K562 (cell line): ENCODE measurements at regions not wholly inside any gene's neighbourhood (a gene's known extent, or its start where the extent isn't known, plus 50 kb on each side); places are given as distances from the start of the nearest gene placed in this dataset.

Source experiments
- ATAC-seq: fragments of 200-7000 bp; cut with Tn5 transposase; 3 replicates; pipeline ENCODE4 v1.9.1; 2020; ENCODE audit warnings: moderate library complexity
- BruUV-seq: library from RNA; stranded (reverse); fragments of 400-500 nt; replicated peaks from 2 replicates; lab custom pipeline; 2021; lab: Mats Ljungman, UMichigan
- CTCF ChIA-PET: fragments of 300-600 bp; formaldehyde crosslinking; extraction: SDS; loops from one replicate; lab custom pipeline; 2021; ENCODE audit warnings: low intra/inter-chr PET ratio; lab: Yijun Ruan, JAX
- POLR2A ChIA-PET: fragments of 300-600, 350-650 bp; sonication (Branson Sonifier 250); formaldehyde crosslinking; extraction: SDS; loops from one replicate; lab custom pipeline; 2021; ENCODE audit warnings: antibody characterized with exemption, inconsistent platforms; lab: Yijun Ruan, JAX
- DNase-seq, 4 experiments: peaks; one replicate each; pipeline versions ENCODE4 v3.0.0 to v3.0.0-alpha.2; 2011 to 2018; ENCODE audit warnings: low spot score in 3 of 4, mixed read lengths in 3 of 4; ENCODE audit errors: extremely low read depth in 1 of 4
- FAIRE-seq: peaks from 2 replicates; lab custom pipeline; 2011; peaks lifted over from hg19 to GRCh38; lab: Jason Lieb, UNC
- H2AFZ ChIP-seq: 2 replicates; pipeline ENCODE4 v1.6.0; 2011; ENCODE audit warnings: low read depth, low read length, control low read depth, inconsistent platforms
- H3K27ac ChIP-seq: fragments of 200-600 bp; 3 replicates; pipeline ENCODE4 v1.8.0; 2011; ENCODE audit warnings: low read depth, mild to moderate bottlenecking, control low read depth, inconsistent platforms, low read length, moderate library complexity, mixed read lengths; ENCODE audit errors: extremely low read depth
- H3K27me3 ChIP-seq, 2 experiments: fragments of 300-600 bp in 1 of 2; 2 replicates in 1 of 2; 3 replicates in 1 of 2; pipeline versions ENCODE4 v1.6.0 to v1.8.0; 2011; ENCODE audit warnings: inconsistent platforms in 2 of 2, low read length in 2 of 2, mild to moderate bottlenecking in 1 of 2, mixed read lengths in 1 of 2, moderate library complexity in 1 of 2; ENCODE audit not compliant: control insufficient read depth in 2 of 2, insufficient read depth in 2 of 2
- H3K36me3 ChIP-seq: fragments of 300-600 bp; 3 replicates; pipeline ENCODE4 v1.8.0; 2011; ENCODE audit warnings: mild to moderate bottlenecking, low read length, inconsistent platforms; ENCODE audit not compliant: control insufficient read depth, insufficient read depth
- H3K4me1 ChIP-seq, 2 experiments: fragments of 200-600 bp in 1 of 2; replicated peaks in 1 of 2; 2 replicates in 1 of 2; 3 replicates in 1 of 2; pipeline versions ENCODE4 v1.5.1 to v1.8.0; 2011; ENCODE audit warnings: inconsistent platforms in 2 of 2, low read length in 2 of 2, mild to moderate bottlenecking in 1 of 2, mixed read lengths in 1 of 2, moderate library complexity in 1 of 2; ENCODE audit not compliant: control insufficient read depth in 2 of 2, insufficient read depth in 2 of 2
- H3K4me2 ChIP-seq: 2 replicates; pipeline ENCODE4 v1.6.1; 2011; ENCODE audit warnings: low read length, control low read depth, inconsistent platforms, mixed read lengths; ENCODE audit not compliant: insufficient read depth
- H3K4me3 ChIP-seq: fragments of 200-600 bp; sonication (generic), shearing (Covaris generic); 2 replicates; pipeline ENCODE4 v1.5.1; 2016; ENCODE audit warnings: control low read depth, inconsistent platforms
- H3K79me2 ChIP-seq: fragments of 200-600 bp; 3 replicates; pipeline ENCODE4 v1.8.0; 2011; ENCODE audit warnings: low read length, inconsistent platforms; ENCODE audit not compliant: control insufficient read depth, insufficient read depth
- H3K9ac ChIP-seq, 2 experiments: 2 replicates each; pipeline versions ENCODE4 v1.6.0 to v1.6.1; 2011; ENCODE audit warnings: low read depth in 2 of 2, low read length in 2 of 2, control low read depth in 1 of 2, inconsistent platforms in 1 of 2, mild to moderate bottlenecking in 1 of 2, mixed read lengths in 1 of 2; ENCODE audit not compliant: insufficient read depth in 1 of 2
- H3K9me1 ChIP-seq: one replicate; pipeline ENCODE4 v1.6.0; 2011; ENCODE audit warnings: inconsistent platforms, mild to moderate bottlenecking, low read length, moderate library complexity; ENCODE audit not compliant: control insufficient read depth, insufficient read depth
- H3K9me3 ChIP-seq: replicated peaks from 2 replicates; pipeline ENCODE4 v1.5.1; 2011; ENCODE audit warnings: low read depth, low read length, inconsistent platforms; ENCODE audit not compliant: control insufficient read depth, insufficient read depth
- H4K20me1 ChIP-seq: replicated peaks from 2 replicates; pipeline ENCODE4 v1.6.1; 2011; ENCODE audit warnings: low read length, inconsistent platforms, mixed read lengths; ENCODE audit not compliant: control insufficient read depth, insufficient read depth
- CAMTA2 ChIP-seq: fragments of 250-450 bp; sonication (Bioruptor Pico); conservative IDR thresholded peaks from 2 replicates; pipeline ENCODE4 v1.5.1; 2022
- DDX20 ChIP-seq: fragments of 450-650 bp; IDR thresholded peaks from 2 replicates; pipeline ENCODE4 v1.6.1; 2016; ENCODE audit warnings: missing genetic modification characterization, low read depth, mild to moderate bottlenecking, missing compliant biosample characterization, moderate library complexity
- EP300 ChIP-seq: IDR thresholded peaks from 2 replicates; pipeline ENCODE4 v1.6.1; 2012; ENCODE audit warnings: low read length, improper control_type of control experiment
- IRF9 ChIP-seq: fragments of 450-650 bp; IDR thresholded peaks from 2 replicates; pipeline ENCODE4 v1.6.1; 2016; ENCODE audit warnings: missing biosample characterization, missing genetic modification characterization
- NCOA1 ChIP-seq: fragments of 450-650 bp; IDR thresholded peaks from 2 replicates; pipeline ENCODE4 v1.6.1; 2016; ENCODE audit warnings: low read depth
- PML ChIP-seq: IDR thresholded peaks from 2 replicates; pipeline ENCODE4 v1.6.1; 2012; ENCODE audit warnings: low read length, inconsistent platforms
- POLR2AphosphoS2 ChIP-seq: IDR thresholded peaks from 2 replicates; pipeline ENCODE4 v1.6.1; 2012; ENCODE audit warnings: low read length, improper control_type of control experiment
- TARDBP ChIP-seq: fragments of 450-650 bp; IDR thresholded peaks from 2 replicates; pipeline ENCODE4 v1.6.1; 2016
- U2AF1 ChIP-seq: fragments of 200-400 bp; formaldehyde crosslinking; optimal IDR thresholded peaks from 2 replicates; pipeline ENCODE3; 2017; ENCODE audit warnings: mild to moderate bottlenecking, low read depth, low read length, moderate library complexity
- USF2 ChIP-seq: sonication (generic); formaldehyde crosslinking; IDR thresholded peaks from 2 replicates; pipeline ENCODE4 v1.5.0; 2020; ENCODE audit warnings: missing genetic modification reagents
- ZBTB12 ChIP-seq: fragments of 250-450 bp; sonication (Bioruptor Pico); IDR thresholded peaks from 2 replicates; pipeline ENCODE4 v1.4.0; 2020
- ZC3H11A ChIP-seq: IDR thresholded peaks from 2 replicates; pipeline ENCODE4 v1.6.1; 2012; ENCODE audit warnings: low read depth, low read length, improper control_type of control experiment
- ZFPM2 ChIP-seq: fragments of 250-450 bp; sonication (Bioruptor Pico); IDR thresholded peaks from 2 replicates; pipeline ENCODE4 v1.5.1; 2022; ENCODE audit warnings: mild to moderate bottlenecking
- ZNF707 ChIP-seq: fragments of 250-450 bp; sonication (Bioruptor Pico); conservative IDR thresholded peaks from 2 replicates; pipeline ENCODE4 v1.8.0; 2022; ENCODE audit warnings: inconsistent platforms, mild to moderate bottlenecking, moderate library complexity
- WGBS: fragments of 100-300 bp; shearing (Covaris generic); methylation state at CpG from one replicate; pipeline ENCODE4 v1.1.6; 2016; ENCODE audit warnings: low coverage, mixed read lengths; ENCODE audit not compliant: insufficient coverage; ENCODE audit errors: missing lambda C conversion rate; 5-methylcytosine and 5-hydroxymethylcytosine counted together
- in situ Hi-C: fragments of 300-500 bp; cut with MboI; formaldehyde crosslinking; loops from 4 replicates; pipeline ENCODE4 v1.15.0; 2018; ENCODE audit warnings: inconsistent platforms, mixed read lengths
- intact Hi-C: fragments of 100-400 bp; cut with micrococcal nuclease; formaldehyde crosslinking; loops from 2 replicates; pipeline ENCODE4 v1.14.2; 2022
- TF ChIP-seq, protein P1 (sequence below): sonication (generic); formaldehyde crosslinking; IDR thresholded peaks from 2 replicates; pipeline ENCODE4 v1.8.0; 2022; ENCODE audit warnings: mild to moderate bottlenecking, missing genetic modification reagents
- TF ChIP-seq, protein P2 (sequence below): fragments of 250-450 bp; sonication (Bioruptor Pico); IDR thresholded peaks from 2 replicates; pipeline ENCODE4 v1.8.0; 2022; ENCODE audit warnings: inconsistent platforms, mild to moderate bottlenecking, moderate library complexity, borderline replicate concordance
- TF ChIP-seq, protein P3 (sequence below): sonication (generic); IDR thresholded peaks from 2 replicates; pipeline ENCODE4 v1.6.1; 2016

DNA sequence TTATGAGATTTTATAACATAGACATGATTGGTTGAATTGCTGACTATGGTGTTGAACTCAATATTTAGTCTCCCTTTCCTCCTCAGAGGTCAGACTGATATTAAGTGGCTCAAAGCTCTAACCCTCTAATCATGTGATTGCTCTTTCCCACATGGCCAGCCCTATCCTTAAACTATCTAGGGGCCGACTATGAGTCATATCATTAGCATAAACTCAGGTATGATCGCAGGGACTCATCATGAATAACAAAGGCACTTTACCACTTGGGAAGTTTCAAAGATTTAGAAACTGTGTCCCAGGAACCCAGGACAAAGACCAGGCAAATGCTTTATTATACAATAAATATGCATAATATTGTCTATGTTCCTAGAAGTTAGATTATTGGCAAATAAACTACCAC is 894.6 kb upstream of the NEGR1 start:
- no TSS peak for BruUV-seq
- no peak overlapping the region for H3K4me2 ChIP-seq
- no peak overlapping the region for H3K9ac ChIP-seq
- H4K20me1 ChIP-seq = no peaks in the 10 kb centered on the region
- 0% methylated on average over 2 of the region's 2 CpGs for WGBS
- no peak for DNase-seq
- no peak for TF ChIP-seq POLR2AphosphoS2
- no peak for TF ChIP-seq DDX20 (tag)
- no peak for TF ChIP-seq EP300
- TF ChIP-seq TARDBP = no peak
- TF ChIP-seq ZC3H11A = no peak
- no peak for TF ChIP-seq U2AF1
- TF ChIP-seq ZFPM2 (CRISPR knock-in tag) = no peak
- no peak for TF ChIP-seq IRF9 (tag)
- TF ChIP-seq, protein P1, sequence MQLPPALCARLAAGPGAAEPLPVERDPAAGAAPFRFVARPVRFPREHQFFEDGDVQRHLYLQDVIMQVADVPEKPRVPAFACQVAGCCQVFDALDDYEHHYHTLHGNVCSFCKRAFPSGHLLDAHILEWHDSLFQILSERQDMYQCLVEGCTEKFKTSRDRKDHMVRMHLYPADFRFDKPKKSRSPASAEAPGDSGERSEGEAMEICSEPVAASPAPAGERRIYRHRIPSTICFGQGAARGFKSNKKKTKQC (CRISPR knock-in tag) = no peak
- no peak for TF ChIP-seq ZNF707
- TF ChIP-seq CAMTA2 (CRISPR knock-in tag) = no peak
- no peak for TF ChIP-seq USF2 (CRISPR knock-in tag)
- no peak for TF ChIP-seq ZBTB12
- TF ChIP-seq, protein P2, sequence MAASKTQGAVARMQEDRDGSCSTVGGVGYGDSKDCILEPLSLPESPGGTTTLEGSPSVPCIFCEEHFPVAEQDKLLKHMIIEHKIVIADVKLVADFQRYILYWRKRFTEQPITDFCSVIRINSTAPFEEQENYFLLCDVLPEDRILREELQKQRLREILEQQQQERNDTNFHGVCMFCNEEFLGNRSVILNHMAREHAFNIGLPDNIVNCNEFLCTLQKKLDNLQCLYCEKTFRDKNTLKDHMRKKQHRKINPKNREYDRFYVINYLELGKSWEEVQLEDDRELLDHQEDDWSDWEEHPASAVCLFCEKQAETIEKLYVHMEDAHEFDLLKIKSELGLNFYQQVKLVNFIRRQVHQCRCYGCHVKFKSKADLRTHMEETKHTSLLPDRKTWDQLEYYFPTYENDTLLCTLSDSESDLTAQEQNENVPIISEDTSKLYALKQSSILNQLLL (CRISPR knock-in tag) = no peak
- TF ChIP-seq PML = no peak
- TF ChIP-seq, protein P3, sequence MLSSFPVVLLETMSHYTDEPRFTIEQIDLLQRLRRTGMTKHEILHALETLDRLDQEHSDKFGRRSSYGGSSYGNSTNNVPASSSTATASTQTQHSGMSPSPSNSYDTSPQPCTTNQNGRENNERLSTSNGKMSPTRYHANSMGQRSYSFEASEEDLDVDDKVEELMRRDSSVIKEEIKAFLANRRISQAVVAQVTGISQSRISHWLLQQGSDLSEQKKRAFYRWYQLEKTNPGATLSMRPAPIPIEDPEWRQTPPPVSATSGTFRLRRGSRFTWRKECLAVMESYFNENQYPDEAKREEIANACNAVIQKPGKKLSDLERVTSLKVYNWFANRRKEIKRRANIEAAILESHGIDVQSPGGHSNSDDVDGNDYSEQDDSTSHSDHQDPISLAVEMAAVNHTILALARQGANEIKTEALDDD = no peak
- TF ChIP-seq NCOA1 = no peak
- no peaks in the 10 kb centered on the region for H3K9me1 ChIP-seq
- in situ Hi-C loops (no loop called here), intact Hi-C loops (no loop called here)
- POLR2A ChIA-PET = no interaction called here
- no peaks in the 10 kb centered on the region for H3K27me3 ChIP-seq
- no peaks in the 10 kb centered on the region for H3K79me2 ChIP-seq
- no peak overlapping the region for H2AFZ ChIP-seq
- CTCF ChIA-PET = no interaction called here
- H3K4me3 ChIP-seq = no peak overlapping the region
- H3K36me3 ChIP-seq = no peaks in the 10 kb centered on the region
- no peak overlapping the region for H3K27ac ChIP-seq
- FAIRE-seq = no peak
- ATAC-seq = no peak
- 0 out of 2 replicates have a peak, but pooled peaks cover 2% of the 10 kb centered on the region for H3K9me3 ChIP-seq
- H3K4me1 ChIP-seq = no peaks in the 10 kb centered on the region
